AG04449 (cell line): ENCODE measurements at regions not wholly inside any gene's neighbourhood (a gene's known extent, or its start where the extent isn't known, plus 50 kb on each side); places are given as distances from the start of the nearest gene placed in this dataset.

Experiments
- CTCF ChIA-PET: fragments of 350-600 bp; formaldehyde crosslinking; extraction: SDS; loops from one replicate; lab custom pipeline; 2021; ENCODE audit warnings: antibody characterized with exemption; lab: Yijun Ruan, JAX
- POLR2A ChIA-PET: fragments of 400-600, 350-600 bp; formaldehyde crosslinking; extraction: SDS; loops from one replicate; lab custom pipeline; 2020; ENCODE audit warnings: antibody characterized with exemption, inconsistent platforms; lab: Yijun Ruan, JAX
- DNase-seq: peaks from one replicate; pipeline ENCODE4 v3.0.0-alpha.2; 2010; ENCODE audit warnings: low read depth, low spot score
- H3K4me3 ChIP-seq: 2 replicates; pipeline ENCODE4 v1.5.1; 2011; ENCODE audit warnings: low read depth, mild to moderate bottlenecking, control low read depth, low read length
- TF ChIP-seq, protein P1 (sequence below): IDR thresholded peaks from one replicate; pipeline ENCODE4 v1.5.1; 2011; ENCODE audit warnings: mild to moderate bottlenecking, moderate library complexity, low read length, control low read depth, inconsistent platforms; ENCODE audit not compliant: insufficient read depth; ENCODE audit errors: missing control alignments

DNA sequence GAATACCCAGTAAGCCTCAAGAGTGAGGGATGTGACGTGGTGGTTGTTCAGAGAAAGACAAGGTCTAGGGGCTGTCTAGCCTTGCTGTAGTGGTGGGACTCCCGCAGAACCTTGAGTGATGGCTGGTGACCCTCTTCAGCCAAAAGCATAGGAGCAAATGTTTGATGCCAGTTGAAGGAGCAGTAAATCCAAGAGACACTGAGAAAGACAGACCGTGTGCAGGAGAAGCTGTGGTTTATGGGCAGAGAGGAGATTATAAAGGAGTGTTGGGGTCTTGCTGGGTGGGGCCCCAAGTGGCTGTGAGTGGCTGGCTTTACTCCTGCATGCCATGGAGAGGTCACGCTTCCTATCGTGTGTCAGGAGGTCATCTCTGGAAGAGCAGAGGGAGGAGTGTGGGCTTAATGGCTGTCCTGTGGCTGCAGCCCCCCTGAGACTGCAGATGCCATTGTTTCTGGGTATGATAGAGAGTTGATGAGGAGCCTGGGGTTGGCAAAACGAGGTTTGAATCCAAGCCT lies 152.0 kb upstream of the CCND2 start:
- ChIA-PET POLR2A (no interaction called here), CTCF (no interaction called here)
- no peak overlapping the region for H3K4me3 ChIP-seq
- no peak for DNase-seq
- TF ChIP-seq, protein P1, sequence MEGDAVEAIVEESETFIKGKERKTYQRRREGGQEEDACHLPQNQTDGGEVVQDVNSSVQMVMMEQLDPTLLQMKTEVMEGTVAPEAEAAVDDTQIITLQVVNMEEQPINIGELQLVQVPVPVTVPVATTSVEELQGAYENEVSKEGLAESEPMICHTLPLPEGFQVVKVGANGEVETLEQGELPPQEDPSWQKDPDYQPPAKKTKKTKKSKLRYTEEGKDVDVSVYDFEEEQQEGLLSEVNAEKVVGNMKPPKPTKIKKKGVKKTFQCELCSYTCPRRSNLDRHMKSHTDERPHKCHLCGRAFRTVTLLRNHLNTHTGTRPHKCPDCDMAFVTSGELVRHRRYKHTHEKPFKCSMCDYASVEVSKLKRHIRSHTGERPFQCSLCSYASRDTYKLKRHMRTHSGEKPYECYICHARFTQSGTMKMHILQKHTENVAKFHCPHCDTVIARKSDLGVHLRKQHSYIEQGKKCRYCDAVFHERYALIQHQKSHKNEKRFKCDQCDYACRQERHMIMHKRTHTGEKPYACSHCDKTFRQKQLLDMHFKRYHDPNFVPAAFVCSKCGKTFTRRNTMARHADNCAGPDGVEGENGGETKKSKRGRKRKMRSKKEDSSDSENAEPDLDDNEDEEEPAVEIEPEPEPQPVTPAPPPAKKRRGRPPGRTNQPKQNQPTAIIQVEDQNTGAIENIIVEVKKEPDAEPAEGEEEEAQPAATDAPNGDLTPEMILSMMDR = no peak

GRCh38 chr12:4120316-4120917 lies 153.1 kb upstream of the CCND2 start:
- CTCF ChIA-PET = interaction anchor here (1.6 kb wide), 1 partner anchor 156 kb away, joined by 5 read pairs; no protein-coding TSS in a partner anchor
- H3K4me3 ChIP-seq = no peak overlapping the region
- POLR2A ChIA-PET = no interaction called here
- TF ChIP-seq, protein P1 = no peak
- DNase-seq = no peak

DNA sequence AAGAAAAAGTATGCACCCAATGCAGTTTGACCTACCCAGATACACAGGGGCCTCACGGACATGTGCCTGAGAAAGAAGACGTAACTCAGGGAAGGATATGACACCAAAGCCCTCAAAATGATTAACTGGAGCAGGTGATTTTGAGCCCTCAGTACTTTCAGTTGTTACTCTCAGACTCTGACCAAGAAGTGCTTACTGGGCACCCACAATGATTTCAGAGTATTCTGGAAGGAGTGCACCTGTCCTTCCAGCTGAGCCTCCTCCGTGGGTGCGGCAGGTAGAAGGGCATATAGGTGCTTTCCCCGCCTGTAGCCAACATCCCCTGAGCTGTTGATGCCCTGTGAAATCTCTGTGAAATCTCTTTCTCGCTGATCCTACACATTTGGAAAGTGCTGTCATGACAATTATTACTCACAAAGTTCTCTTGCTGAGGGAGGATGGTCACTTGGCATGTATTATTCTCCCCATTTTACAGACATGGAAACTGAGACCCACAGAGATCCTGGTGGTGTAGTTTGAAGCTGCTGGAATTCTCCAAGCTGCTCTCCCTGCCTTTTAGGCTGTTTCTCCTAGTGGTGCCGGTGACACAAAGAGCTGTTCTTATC lies 154.3 kb upstream of the CCND2 start:
- DNase-seq = no peak
- ChIA-PET CTCF (interaction anchor here (1.6 kb wide), 1 partner anchor 158 kb away, joined by 5 read pairs; no protein-coding TSS in a partner anchor), POLR2A (no interaction called here)
- no peak overlapping the region for H3K4me3 ChIP-seq
- TF ChIP-seq, protein P1 = no peak

GRCh38 chr12:4118601-4119156 lies 154.9 kb upstream of the CCND2 start:
- H3K4me3 ChIP-seq = no peak overlapping the region
- ChIA-PET POLR2A (no interaction called here), CTCF (interaction anchor here (3.8 kb wide), 1 partner anchor 158 kb away, joined by 22 read pairs; no protein-coding TSS in a partner anchor)
- TF ChIP-seq, protein P1 = no peak
- no peak for DNase-seq

DNA sequence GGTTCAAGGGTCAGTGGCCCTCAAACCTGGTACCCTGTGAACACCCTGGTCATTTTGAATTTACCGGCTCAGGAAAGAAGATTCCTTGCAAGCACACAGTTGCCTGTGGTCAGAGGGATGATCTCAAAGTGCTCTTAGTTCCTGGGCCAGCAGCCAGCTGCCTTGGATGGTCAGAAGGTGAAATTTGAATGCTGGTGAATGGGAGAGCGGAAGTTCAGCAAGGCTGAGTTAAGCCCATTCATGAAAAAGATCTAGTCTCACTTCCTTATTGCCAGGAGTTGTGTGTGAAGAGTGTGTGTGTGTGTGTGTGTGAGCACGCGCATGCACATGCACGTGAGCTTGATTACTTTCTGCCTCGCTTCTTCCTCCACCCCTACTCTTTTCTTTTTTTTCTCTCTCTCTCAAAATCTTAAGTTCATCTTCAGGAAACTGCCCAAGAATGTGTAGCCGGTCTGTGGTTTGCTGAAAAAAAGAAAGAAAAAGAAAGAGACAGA lies 155.5 kb upstream of the CCND2 start:
- TF ChIP-seq, protein P1 = no peak
- CTCF ChIA-PET = interaction anchor here (0.8 to 3.8 kb wide), 2 partner anchors 9 to 159 kb away, joined by 3 to 22 read pairs; no protein-coding TSS in a partner anchor
- H3K4me3 ChIP-seq = no peak overlapping the region
- POLR2A ChIA-PET = no interaction called here
- no peak for DNase-seq
